22Rv1 (cell line): ENCODE measurements at regions not wholly inside any gene's neighbourhood (a gene's known extent, or its start where the extent isn't known, plus 50 kb on each side); places are given as distances from the start of the nearest gene placed in this dataset.

Experiments
- H3K27ac ChIP-seq: fragments of 450-650 bp; 2 replicates; pipeline ENCODE4 v1.5.1; 2017
- CTCF ChIP-seq: fragments of 450-650 bp; IDR thresholded peaks from 2 replicates; pipeline ENCODE4 v1.5.1; 2017; ENCODE audit warnings: mild to moderate bottlenecking
- ZFX ChIP-seq: fragments of 450-650 bp; IDR thresholded peaks from 2 replicates; pipeline ENCODE4 v1.6.1; 2017; ENCODE audit warnings: antibody characterized with exemption, borderline replicate concordance

GRCh38 chr20:60474385-60474910 is 516.2 kb downstream of the CDH26 start:
- no peak overlapping the region for H3K27ac ChIP-seq
- no peak for TF ChIP-seq ZFX
- TF ChIP-seq CTCF: no peak

- no peak for TF ChIP-seq ZFX
- no peak for TF ChIP-seq CTCF
These were observed 517.8 kb downstream of the CDH26 start for GRCh38 chr20:60476045-60476444.

DNA sequence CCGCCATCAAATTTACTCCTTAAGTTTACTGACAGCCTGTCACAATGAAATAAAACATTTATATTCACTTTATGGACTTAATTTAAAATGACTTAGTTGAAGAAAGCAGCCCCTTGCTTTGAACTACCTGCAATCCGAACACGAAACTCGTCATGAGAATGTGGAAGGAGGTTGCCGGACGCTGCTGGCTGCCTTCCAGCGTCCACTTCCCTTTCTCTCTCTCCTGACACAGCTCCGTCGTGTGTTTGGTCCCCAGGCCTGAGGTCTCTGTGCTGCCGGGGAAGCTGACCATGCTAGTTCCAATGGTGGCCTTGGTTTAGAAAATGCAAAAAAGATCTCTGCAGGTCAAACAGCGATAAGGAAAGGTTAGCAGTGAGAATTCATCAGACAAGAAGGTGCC is 519.7 kb downstream of the CDH26 start:
- no peak overlapping the region for H3K27ac ChIP-seq
- no peak for TF ChIP-seq CTCF
- no peak for TF ChIP-seq ZFX

More at GRCh38 chr20:60476045-60476444, 517.8 kb downstream of the CDH26 start:
- no peak overlapping the region for H3K27ac ChIP-seq

- H3K27ac ChIP-seq: no peak overlapping the region
- TF ChIP-seq CTCF (no peak), ZFX (no peak)
These were observed 520.3 kb downstream of the CDH26 start for GRCh38 chr20:60478533-60478932.

DNA sequence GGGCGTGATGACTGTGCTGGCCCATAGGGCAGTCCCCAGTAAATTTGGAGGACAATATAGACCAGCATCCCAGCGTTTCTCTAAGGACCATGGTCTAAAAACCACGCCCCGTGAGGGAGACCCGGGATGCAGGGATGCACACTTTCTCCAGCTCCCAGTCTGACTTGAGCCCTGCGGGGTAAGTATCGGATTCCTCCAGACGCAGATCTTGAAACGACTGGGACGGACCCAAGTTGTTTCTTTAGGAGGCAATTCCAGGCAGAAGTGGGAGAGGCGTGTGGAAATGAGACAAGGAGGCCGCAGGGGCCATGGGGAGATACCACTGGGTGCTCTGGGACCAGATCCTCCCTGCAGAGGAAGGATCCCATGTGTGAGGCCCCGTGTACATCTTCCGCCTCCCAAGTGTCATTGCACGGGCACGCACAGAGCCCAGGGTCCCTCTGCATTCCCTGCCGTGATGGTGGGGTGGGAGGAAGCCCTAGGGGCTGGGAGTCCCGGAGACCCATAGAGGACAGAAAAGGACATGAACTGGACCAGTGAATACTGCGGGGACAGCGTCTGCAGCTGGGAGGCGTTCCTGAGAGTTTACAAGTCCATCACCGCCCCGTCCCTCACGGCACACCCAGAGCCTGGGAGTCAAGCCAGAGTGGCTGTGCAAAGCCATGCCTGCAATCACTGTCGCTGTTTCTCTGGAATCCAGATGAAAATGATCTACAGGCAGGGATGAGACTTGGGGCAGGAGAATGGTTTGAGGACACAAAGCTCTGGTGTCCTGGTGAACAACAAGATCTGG is 522.9 kb downstream of the CDH26 start:
- no peak for TF ChIP-seq ZFX
- no peak for TF ChIP-seq CTCF
- H3K27ac ChIP-seq: no peak overlapping the region

GRCh38 chr20:60481743-60482133 is 523.5 kb downstream of the CDH26 start:
- H3K27ac ChIP-seq: no peak overlapping the region
- no peak for TF ChIP-seq CTCF

GRCh38 chr20:60482221-60483008 is 524.2 kb downstream of the CDH26 start:
- TF ChIP-seq ZFX (no peak), CTCF (no peak)
- H3K27ac ChIP-seq: no peak overlapping the region
